B cell (primary cell): ENCODE measurements at regions not wholly inside any gene's neighbourhood (a gene's known extent, or its start where the extent isn't known, plus 50 kb on each side); places are given as distances from the start of the nearest gene placed in this dataset.

Experiments
- ATAC-seq: fragments of 200-7000 bp; cut with Tn5 transposase; one replicate; pipeline ENCODE4 v1.10.0; 2021; ENCODE audit warnings: low read depth, mild to moderate bottlenecking, moderate number of reproducible peaks, moderate library complexity
- CTCF ChIA-PET: fragments of 350-600 bp; sonication (Branson Sonifier 250); formaldehyde crosslinking; loops from one replicate; lab custom pipeline; 2021; ENCODE audit warnings: antibody characterized with exemption, inconsistent platforms; lab: Charles Lee
- POLR2A ChIA-PET: fragments of 350-600 bp; sonication (Branson Sonifier 250); formaldehyde crosslinking; loops from one replicate; lab custom pipeline; 2021; ENCODE audit warnings: antibody characterized with exemption; lab: Charles Lee
- DNase-seq: peaks from one replicate; pipeline ENCODE4 v3.0.0; 2013
- H2AFZ ChIP-seq: 2 replicates; pipeline ENCODE4 v1.6.1; 2012; ENCODE audit warnings: mild to moderate bottlenecking, low read depth, low read length; ENCODE audit not compliant: insufficient read depth, poor library complexity, severe bottlenecking
- H3K27ac ChIP-seq, 2 donors: 1 replicate in 1 of 2; 2 replicates in 1 of 2; pipeline ENCODE4 v1.5.1; 2012 to 2013; ENCODE audit warnings: low read length in 2 of 2, mild to moderate bottlenecking in 2 of 2, moderate library complexity in 1 of 2
- H3K27me3 ChIP-seq, 4 experiments: fragments of 200-600 bp in 1 of 4; sonication (generic) in 1 of 4; replicated peaks in 1 of 4; 1 replicate in 2 of 4; 2 replicates in 2 of 4; pipeline versions ENCODE4 v1.6.1 to v1.7.0; 2013 to 2016; ENCODE audit warnings: low read length in 3 of 4, mild to moderate bottlenecking in 2 of 4, mixed read lengths in 1 of 4, moderate library complexity in 1 of 4; ENCODE audit not compliant: insufficient read depth in 4 of 4, control insufficient read depth in 3 of 4; ENCODE audit errors: control extremely low read depth in 1 of 4
- H3K36me3 ChIP-seq, 2 experiments: replicated peaks in 1 of 2; 1 replicate in 1 of 2; 2 replicates in 1 of 2; pipeline versions ENCODE4 v1.6.1 to v1.7.1; 2013; ENCODE audit warnings: low read length in 1 of 2; ENCODE audit not compliant: insufficient read depth in 2 of 2, control insufficient read depth in 1 of 2; ENCODE audit errors: control extremely low read depth in 1 of 2, extremely low read depth in 1 of 2
- H3K4me1 ChIP-seq, 2 donors: fragments of 200-600 bp in 1 of 2; sonication (generic) in 1 of 2; 1 replicate in 1 of 2; 2 replicates in 1 of 2; pipeline versions ENCODE4 v1.5.1 to v1.6.1; 2013 to 2017; ENCODE audit warnings: low read length in 2 of 2; ENCODE audit not compliant: control insufficient read depth in 2 of 2, insufficient read depth in 2 of 2
- H3K4me2 ChIP-seq: replicated peaks from 2 replicates; pipeline ENCODE3; 2012; ENCODE audit warnings: mild to moderate bottlenecking, low read depth, low read length; ENCODE audit not compliant: poor library complexity, severe bottlenecking
- H3K4me3 ChIP-seq, 5 experiments: fragments of 200-600 bp in 1 of 5; sonication (generic) in 1 of 5; 1 replicate in 3 of 5; 2 replicates in 2 of 5; pipeline versions ENCODE4 v1.5.1 to v1.7.0; 2011 to 2016; ENCODE audit warnings: low read length in 4 of 5, mild to moderate bottlenecking in 4 of 5, low read depth in 2 of 5, control low read depth in 1 of 5, moderate library complexity in 1 of 5; ENCODE audit not compliant: insufficient read depth in 1 of 5; ENCODE audit errors: control extremely low read depth in 1 of 5, extremely low read depth in 1 of 5
- H3K79me2 ChIP-seq: fragments of 200-600 bp; sonication (generic); one replicate; pipeline ENCODE4 v1.6.0; 2016; ENCODE audit warnings: low read length; ENCODE audit not compliant: control insufficient read depth, insufficient read depth
- H3K9ac ChIP-seq: fragments of 200-600 bp; sonication (generic); 2 replicates; pipeline ENCODE4 v1.6.1; 2017; ENCODE audit warnings: mild to moderate bottlenecking, low read length, moderate library complexity
- H3K9me3 ChIP-seq, 3 donors: one replicate each; pipeline versions ENCODE4 v1.6.1 to v1.7.1; 2013; ENCODE audit warnings: low read length in 2 of 3; ENCODE audit not compliant: control insufficient read depth in 2 of 3, insufficient read depth in 1 of 3; ENCODE audit errors: control extremely low read depth in 1 of 3
- H4K20me1 ChIP-seq: 2 replicates; pipeline ENCODE4 v1.6.0; 2012; ENCODE audit warnings: mild to moderate bottlenecking, low read length; ENCODE audit not compliant: insufficient read depth, control insufficient read depth, poor library complexity, severe bottlenecking
- H3K27ac Mint-ChIP-seq: one replicate; pipeline ENCODE4 v1.8.0; 2021; ENCODE audit warnings: mixed read lengths
- H3K27me3 Mint-ChIP-seq: one replicate; pipeline ENCODE4 v1.8.0; 2021; ENCODE audit warnings: mixed read lengths
- H3K4me1 Mint-ChIP-seq: one replicate; pipeline ENCODE4 v1.8.0; 2021; ENCODE audit warnings: mixed read lengths
- H3K4me3 Mint-ChIP-seq: one replicate; pipeline ENCODE4 v1.8.0; 2021; ENCODE audit warnings: mixed read lengths
- H3K9me3 Mint-ChIP-seq: one replicate; pipeline ENCODE4 v1.8.0; 2022; ENCODE audit warnings: mixed read lengths; ENCODE audit not compliant: insufficient read depth
- EZH2 ChIP-seq: IDR thresholded peaks from 2 replicates; pipeline ENCODE4 v1.6.1; 2012; ENCODE audit warnings: borderline replicate concordance, low read depth, mild to moderate bottlenecking, moderate library complexity, low read length; ENCODE audit not compliant: insufficient read depth, poor library complexity, severe bottlenecking
- WGBS: methylation state at CpG from one replicate; pipeline ENCODE4 v1.1.5; 2013; ENCODE audit warnings: missing lambda C conversion rate; ENCODE audit not compliant: insufficient coverage; 5-methylcytosine and 5-hydroxymethylcytosine counted together
- intact Hi-C: fragments of 100-400 bp; cut with micrococcal nuclease; formaldehyde crosslinking; loops from one replicate; pipeline ENCODE4 v1.10.0; 2022
- TF ChIP-seq, protein P1 (sequence below): fragments of 200-600 bp; IDR thresholded peaks from one replicate; pipeline ENCODE4 v1.8.0; 2022; ENCODE audit warnings: antibody characterized with exemption, mild to moderate bottlenecking

DNA sequence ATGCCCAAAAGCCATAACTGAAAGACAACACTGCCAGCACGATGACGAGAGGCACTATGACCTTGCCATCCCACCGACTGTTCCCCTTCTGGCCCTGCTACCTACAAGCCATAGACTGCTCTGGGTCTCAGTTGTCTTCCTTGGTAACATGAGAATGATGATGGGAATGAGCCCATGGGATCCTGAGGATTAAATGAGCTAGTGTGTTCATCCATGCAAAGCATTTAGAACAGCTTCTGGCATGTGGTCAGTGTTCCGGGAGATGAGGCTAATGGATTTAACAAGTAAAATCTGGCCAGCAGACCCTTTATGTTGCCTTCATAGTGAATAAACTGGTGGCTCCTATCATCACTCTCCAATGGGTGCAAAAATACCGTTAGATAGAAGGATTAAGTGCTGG lies 62.4 kb upstream of the WDR11 start:
- CTCF ChIA-PET: no interaction called here
- POLR2A ChIA-PET: no interaction called here
- Histone ChIP-seq H3K27me3 (no peaks in the 10 kb centered on the region), H3K79me2 (no peaks in the 10 kb centered on the region), H3K4me3 (no peak overlapping the region), H3K9me3 (no peaks in the 10 kb centered on the region), H3K36me3 (no peaks in the 10 kb centered on the region), H3K4me2 (no peak overlapping the region), H4K20me1 (no peaks in the 10 kb centered on the region), H2AFZ (no peak overlapping the region), H3K9ac (no peak overlapping the region), H3K4me1 (peaks cover 0 to 5% of the 10 kb centered on the region in 2 donors), H3K27ac (no peak overlapping the region)
- intact Hi-C loops: no loop called here
- Mint-ChIP-seq H3K27me3 (peaks cover under 1% of the 10 kb centered on the region), H3K9me3 (no peaks in the 10 kb centered on the region), H3K27ac (no peak overlapping the region), H3K4me3 (no peak overlapping the region), H3K4me1 (peaks cover 5% of the 10 kb centered on the region)
- no peak for TF ChIP-seq EZH2
- TF ChIP-seq, protein P1, sequence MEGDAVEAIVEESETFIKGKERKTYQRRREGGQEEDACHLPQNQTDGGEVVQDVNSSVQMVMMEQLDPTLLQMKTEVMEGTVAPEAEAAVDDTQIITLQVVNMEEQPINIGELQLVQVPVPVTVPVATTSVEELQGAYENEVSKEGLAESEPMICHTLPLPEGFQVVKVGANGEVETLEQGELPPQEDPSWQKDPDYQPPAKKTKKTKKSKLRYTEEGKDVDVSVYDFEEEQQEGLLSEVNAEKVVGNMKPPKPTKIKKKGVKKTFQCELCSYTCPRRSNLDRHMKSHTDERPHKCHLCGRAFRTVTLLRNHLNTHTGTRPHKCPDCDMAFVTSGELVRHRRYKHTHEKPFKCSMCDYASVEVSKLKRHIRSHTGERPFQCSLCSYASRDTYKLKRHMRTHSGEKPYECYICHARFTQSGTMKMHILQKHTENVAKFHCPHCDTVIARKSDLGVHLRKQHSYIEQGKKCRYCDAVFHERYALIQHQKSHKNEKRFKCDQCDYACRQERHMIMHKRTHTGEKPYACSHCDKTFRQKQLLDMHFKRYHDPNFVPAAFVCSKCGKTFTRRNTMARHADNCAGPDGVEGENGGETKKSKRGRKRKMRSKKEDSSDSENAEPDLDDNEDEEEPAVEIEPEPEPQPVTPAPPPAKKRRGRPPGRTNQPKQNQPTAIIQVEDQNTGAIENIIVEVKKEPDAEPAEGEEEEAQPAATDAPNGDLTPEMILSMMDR: no peak
- ATAC-seq (no peak), DNase-seq (no peak)
- WGBS: 100% methylated on average over 2 of the region's 5 CpGs

- Histone ChIP-seq H4K20me1 (no peaks in the 10 kb centered on the region), H3K27ac (no peak overlapping the region), H3K79me2 (no peaks in the 10 kb centered on the region), H3K36me3 (no peaks in the 10 kb centered on the region), H3K9ac (no peak overlapping the region), H3K4me2 (no peak overlapping the region), H3K9me3 (no peaks in the 10 kb centered on the region), H3K4me1 (peaks cover 0 to 5% of the 10 kb centered on the region in 2 donors), H3K4me3 (no peak overlapping the region), H3K27me3 (no peaks in the 10 kb centered on the region), H2AFZ (no peak overlapping the region)
- H3K27ac Mint-ChIP-seq: no peak overlapping the region
- TF ChIP-seq, protein P1: no peak
- no peak for TF ChIP-seq EZH2
- no peak for DNase-seq
- intact Hi-C loops: no loop called here
- H3K27me3 Mint-ChIP-seq: peaks cover 3% of the 10 kb centered on the region
- CTCF ChIA-PET: no interaction called here
- WGBS: 44% methylated on average over 2 of the region's 5 CpGs
- POLR2A ChIA-PET: no interaction called here
- no peak for ATAC-seq
- H3K9me3 Mint-ChIP-seq: no peaks in the 10 kb centered on the region
- H3K4me1 Mint-ChIP-seq: peaks cover 5% of the 10 kb centered on the region
- no peak overlapping the region for H3K4me3 Mint-ChIP-seq
These were observed 61.6 kb upstream of the WDR11 start for GRCh38 chr10:120789303-120790203.
